Spinal cord (tissue), 9 donors: ENCODE measurements at regions not wholly inside any gene's neighbourhood (a gene's known extent, or its start where the extent isn't known, plus 50 kb on each side); places are given as distances from the start of the nearest gene placed in this dataset.

Source experiments
- DNase-seq, 6 donors: peaks; one replicate each; pipeline versions ENCODE4 v3.0.0 to v3.0.0-alpha.2; 2013 to 2015; ENCODE audit warnings: low spot score in 6 of 6, low read depth in 4 of 6
- H3K27ac ChIP-seq: one replicate; pipeline ENCODE4 v1.5.1; 2013; ENCODE audit warnings: low read depth, low read length, control low read depth
- H3K27me3 ChIP-seq: one replicate; pipeline ENCODE4 v1.6.1; 2013; ENCODE audit warnings: low read length; ENCODE audit not compliant: control insufficient read depth, insufficient read depth
- H3K36me3 ChIP-seq: one replicate; pipeline ENCODE4 v1.6.1; 2013; ENCODE audit warnings: low read length; ENCODE audit not compliant: control insufficient read depth, insufficient read depth
- H3K4me1 ChIP-seq: one replicate; pipeline ENCODE4 v1.6.1; 2013; ENCODE audit warnings: low read length; ENCODE audit not compliant: control insufficient read depth, insufficient read depth
- H3K4me3 ChIP-seq: one replicate; pipeline ENCODE4 v1.5.1; 2013; ENCODE audit warnings: low read depth, low read length, control low read depth
- H3K9me3 ChIP-seq: one replicate; pipeline ENCODE4 v1.6.1; 2013; ENCODE audit warnings: low read length; ENCODE audit not compliant: control insufficient read depth, insufficient read depth
- WGBS: methylation state at CpG from one replicate; pipeline ENCODE4 v1.1.5; 2013; ENCODE audit warnings: missing lambda C conversion rate; ENCODE audit not compliant: insufficient coverage; 5-methylcytosine and 5-hydroxymethylcytosine counted together
- donor health status: healthy.

DNA sequence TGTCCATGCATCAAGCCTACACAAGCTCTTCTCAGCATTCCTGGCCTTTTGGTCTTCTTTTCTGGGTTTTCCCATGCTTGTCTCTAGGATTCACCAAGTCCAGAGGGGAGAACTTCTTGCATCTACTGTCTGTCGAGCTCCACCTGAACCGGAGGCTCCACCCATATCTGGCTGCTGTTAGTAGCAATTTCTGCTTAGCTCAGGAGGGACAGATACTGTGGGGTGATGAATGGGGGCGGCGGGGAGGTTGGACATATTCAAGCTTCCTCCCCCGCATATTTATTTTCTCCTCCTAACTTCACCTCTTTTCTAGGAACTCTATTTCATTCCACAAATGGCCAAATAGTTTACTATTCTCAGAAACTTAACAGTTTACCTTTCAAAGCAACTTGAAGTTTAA is 163.5 kb downstream of the PTH2R start:
- no CpG with 5 or more reads among the region's 5 CpGs for WGBS
- Histone ChIP-seq H3K27ac (no peak overlapping the region), H3K9me3 (no peaks in the 10 kb centered on the region), H3K27me3 (no peaks in the 10 kb centered on the region), H3K4me1 (no peaks in the 10 kb centered on the region), H3K36me3 (no peaks in the 10 kb centered on the region), H3K4me3 (no peak overlapping the region)
- no peak for DNase-seq

DNA sequence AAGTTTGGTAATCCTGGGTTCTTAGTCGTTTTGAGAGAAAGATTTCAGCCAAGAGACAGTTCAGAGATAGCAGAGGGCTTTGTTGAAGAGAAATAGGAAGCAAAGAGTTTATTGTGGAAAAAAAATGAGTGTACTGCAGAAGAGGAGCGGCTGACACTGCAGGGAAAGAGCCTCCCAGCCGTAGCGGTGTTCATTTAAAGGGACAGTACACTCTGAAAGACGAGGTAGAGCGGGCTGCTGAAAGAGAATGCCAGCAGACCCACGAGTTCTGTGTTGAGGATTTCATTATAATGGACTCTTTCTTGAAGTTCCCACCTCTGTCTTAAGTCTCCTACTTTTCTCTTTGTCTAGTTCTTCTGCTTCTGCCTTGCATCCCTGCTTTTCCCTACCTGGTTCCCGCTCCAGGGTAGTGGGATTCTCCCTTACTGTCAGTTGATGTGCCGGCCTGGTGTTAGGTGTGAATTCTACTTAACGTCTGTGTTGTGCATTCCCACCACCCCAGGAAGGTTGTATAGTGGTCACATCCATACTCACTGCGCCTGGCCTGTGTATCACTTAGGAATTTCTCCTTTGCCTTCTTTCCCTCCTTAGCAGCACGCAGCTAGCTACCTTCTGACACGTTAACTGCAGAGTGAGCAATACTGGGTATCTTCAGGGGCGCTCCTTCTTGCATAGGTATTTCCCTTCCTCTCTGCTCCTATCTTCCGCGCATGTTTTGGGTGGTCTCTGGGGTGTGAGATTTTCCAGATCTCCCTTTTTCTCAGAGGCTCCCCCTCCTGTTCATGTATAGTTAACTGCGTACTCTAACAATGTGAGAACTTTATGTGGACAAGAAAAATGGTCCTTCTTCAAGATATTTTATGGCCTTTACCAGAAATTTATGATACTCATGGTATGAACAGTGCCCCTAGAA is 164.5 kb downstream of the PTH2R start:
- WGBS: 44% methylated on average over 7 of the region's 17 CpGs

DNA sequence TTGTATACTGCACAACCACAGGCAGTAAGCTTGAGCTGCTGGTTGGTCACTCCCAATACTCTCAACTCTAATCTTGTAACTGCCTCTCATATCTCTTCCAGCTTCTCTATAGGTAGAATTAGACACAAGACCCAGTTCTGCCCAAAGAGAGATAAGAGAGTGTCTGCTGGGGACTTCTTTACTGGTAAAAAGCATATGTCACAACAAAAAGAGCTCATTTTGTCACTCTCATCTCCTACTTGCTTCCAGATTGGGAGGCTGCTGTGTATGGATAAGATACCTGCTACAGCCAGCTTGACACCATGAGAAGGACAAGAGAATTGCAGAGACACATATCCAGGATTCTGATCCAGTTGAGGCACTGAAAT is 165.2 kb downstream of the PTH2R start:
- Histone ChIP-seq H3K4me1 (no peaks in the 10 kb centered on the region), H3K36me3 (no peaks in the 10 kb centered on the region), H3K27ac (no peak overlapping the region), H3K4me3 (no peak overlapping the region), H3K27me3 (no peaks in the 10 kb centered on the region), H3K9me3 (no peaks in the 10 kb centered on the region)
- DNase-seq: no peak

More for the DNA sequence above, 164.5 kb downstream of the PTH2R start:
- no peaks in the 10 kb centered on the region for H3K36me3 ChIP-seq
- no peak overlapping the region for H3K27ac ChIP-seq
- no peaks in the 10 kb centered on the region for H3K4me1 ChIP-seq
- H3K4me3 ChIP-seq: no peak overlapping the region
- H3K27me3 ChIP-seq: no peaks in the 10 kb centered on the region
- no peaks in the 10 kb centered on the region for H3K9me3 ChIP-seq
- no peak for DNase-seq

DNA sequence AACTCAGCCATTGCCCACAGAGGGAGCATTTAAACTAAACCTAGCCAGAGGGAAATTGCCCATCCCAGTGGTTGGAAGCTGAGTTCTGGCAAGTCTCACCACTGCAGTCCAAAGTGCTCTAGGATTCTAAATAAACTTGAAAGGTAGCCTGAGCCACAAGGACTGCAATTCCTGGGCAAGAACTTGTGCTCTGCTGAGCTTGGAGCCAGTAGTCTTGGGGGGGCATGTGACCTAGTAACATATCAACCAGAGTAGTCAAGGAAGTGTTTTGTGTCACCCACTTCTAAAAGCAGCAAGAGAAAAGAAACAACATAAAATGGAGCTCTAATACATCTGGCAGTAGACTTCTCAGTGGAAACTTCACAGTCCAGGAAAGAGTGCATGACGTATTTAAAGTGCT is 167.0 kb downstream of the PTH2R start:
- Histone ChIP-seq H3K27me3 (no peaks in the 10 kb centered on the region), H3K4me1 (no peaks in the 10 kb centered on the region), H3K4me3 (no peak overlapping the region), H3K27ac (no peak overlapping the region), H3K9me3 (peaks cover 2% of the 10 kb centered on the region), H3K36me3 (no peaks in the 10 kb centered on the region)
- peak in 1 of 6 donors; percentile 21 for DNase-seq
- 67% methylated on average over 1 of the region's 1 CpG for WGBS

DNA sequence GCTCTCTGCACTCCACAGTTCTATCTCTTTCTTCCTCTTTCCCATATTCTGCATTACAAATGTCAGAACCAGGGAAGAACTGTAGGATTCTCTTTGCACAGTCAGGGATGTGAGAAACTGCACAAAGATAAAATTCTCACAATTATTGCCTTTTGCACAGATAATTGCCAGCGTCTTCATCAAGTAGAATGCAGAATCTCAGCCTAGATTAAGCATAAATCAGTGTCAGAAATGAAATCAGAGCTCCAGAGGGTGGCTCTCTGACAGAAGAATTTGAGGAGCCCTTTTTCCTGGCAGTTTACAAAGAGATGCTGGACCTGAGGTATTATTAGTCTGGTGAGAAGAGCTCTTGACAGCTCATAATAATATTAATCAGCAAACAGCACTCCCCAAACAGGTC is 173.1 kb downstream of the PTH2R start:
- DNase-seq: no peak
- peaks cover 2% of the 10 kb centered on the region for H3K9me3 ChIP-seq
- 62% methylated on average over 1 of the region's 1 CpG for WGBS
- no peaks in the 10 kb centered on the region for H3K27me3 ChIP-seq
- no peak overlapping the region for H3K4me3 ChIP-seq
- no peaks in the 10 kb centered on the region for H3K4me1 ChIP-seq
- no peak overlapping the region for H3K27ac ChIP-seq
- H3K36me3 ChIP-seq: no peaks in the 10 kb centered on the region

DNA sequence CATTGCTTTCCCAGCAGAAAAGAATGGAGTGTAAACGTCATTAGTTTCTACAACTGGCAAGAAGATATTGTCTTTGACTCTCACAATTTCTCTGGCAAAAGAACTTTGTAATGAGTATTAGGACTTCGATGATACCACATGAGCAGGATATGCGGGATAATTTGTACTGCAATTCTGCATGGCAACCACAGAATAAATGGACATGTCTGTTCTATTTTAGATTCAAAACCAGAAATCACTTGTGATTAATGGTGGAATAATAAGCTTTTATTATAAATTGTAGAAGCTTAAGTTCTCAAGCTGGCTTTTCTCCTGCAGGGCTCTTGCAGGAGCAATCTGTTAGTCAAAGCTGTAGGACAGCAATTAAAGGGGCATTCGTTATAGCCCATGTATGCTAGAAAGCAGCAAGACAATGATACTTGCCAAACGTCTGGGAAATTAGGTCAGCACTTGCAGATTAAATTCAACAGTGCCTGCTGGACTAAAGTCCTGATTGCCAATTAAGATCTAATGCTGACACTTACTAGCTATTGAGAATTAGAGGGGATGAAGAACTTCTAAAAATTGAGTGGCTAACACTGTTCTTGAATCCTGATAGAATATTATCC is 177.9 kb downstream of the PTH2R start:
- WGBS: 36% methylated on average over 2 of the region's 5 CpGs
- DNase-seq: peak in 5 of 6 donors; percentile 9 to 82 (median 11)

DNA sequence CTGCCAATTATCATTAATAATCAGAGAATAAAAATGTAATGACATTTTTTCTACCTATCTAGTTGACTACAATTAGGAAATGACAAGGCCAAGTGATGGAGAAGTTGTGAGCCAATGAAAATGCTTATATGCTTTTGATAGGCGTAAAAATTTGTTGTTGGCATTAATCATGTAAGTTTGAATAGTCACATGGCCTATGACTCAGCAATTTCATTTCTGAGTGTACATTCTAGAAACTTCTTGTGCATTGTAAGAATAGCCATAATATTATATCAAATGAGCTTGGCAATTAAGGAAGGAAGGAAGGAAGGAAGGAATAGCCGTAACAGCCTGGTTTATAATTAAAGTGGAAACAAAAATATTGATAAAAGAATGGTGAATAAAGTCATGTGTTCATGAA is 179.9 kb downstream of the PTH2R start:
- WGBS: 83% methylated on average over 1 of the region's 2 CpGs
- Histone ChIP-seq H3K4me3 (no peak overlapping the region), H3K4me1 (no peaks in the 10 kb centered on the region), H3K9me3 (no peaks in the 10 kb centered on the region), H3K27me3 (no peaks in the 10 kb centered on the region), H3K27ac (no peak overlapping the region), H3K36me3 (no peaks in the 10 kb centered on the region)
- no peak for DNase-seq

More for the DNA sequence above, 177.9 kb downstream of the PTH2R start:
- Histone ChIP-seq H3K27ac (no peak overlapping the region), H3K27me3 (no peaks in the 10 kb centered on the region), H3K36me3 (no peaks in the 10 kb centered on the region), H3K4me1 (no peaks in the 10 kb centered on the region), H3K9me3 (no peaks in the 10 kb centered on the region), H3K4me3 (no peak overlapping the region)

DNA sequence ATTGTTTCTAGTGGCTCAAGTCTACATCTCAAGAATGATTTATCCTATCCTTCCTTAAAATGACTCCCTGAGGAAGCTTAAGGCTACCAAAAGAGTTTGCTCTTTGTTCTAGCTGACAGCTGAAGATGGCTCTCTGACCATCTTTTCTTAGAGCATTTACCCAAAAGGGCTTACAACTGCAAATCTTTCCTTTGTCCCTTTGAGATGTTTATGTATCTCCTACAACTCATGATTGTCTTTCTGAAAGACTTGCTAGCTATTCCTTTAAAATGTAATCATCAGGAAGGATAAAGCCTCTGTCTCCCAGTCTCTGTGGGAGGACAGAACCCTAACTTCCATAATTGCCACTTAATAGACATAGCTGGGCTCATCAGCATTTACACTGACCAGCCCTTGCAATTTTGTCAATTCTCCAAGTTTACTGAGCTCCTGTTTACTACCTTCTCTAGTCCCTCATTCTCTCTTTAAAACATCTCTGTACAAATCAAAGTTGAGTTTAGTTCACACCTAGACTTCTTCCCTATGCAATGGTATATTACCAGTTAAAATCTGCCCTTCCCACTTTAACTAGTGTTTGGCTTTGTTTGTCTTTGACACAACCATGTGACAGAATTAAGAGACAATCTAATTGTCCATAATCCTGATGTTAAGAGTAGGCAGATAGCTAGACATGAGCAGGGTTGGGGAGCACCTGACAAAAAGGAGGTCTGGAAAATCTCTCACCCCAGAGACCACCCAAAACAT is 188.2 kb downstream of the PTH2R start:
- Histone ChIP-seq H3K36me3 (no peaks in the 10 kb centered on the region), H3K4me3 (no peak overlapping the region), H3K27ac (no peak overlapping the region), H3K27me3 (no peaks in the 10 kb centered on the region), H3K9me3 (peaks cover 2% of the 10 kb centered on the region), H3K4me1 (no peaks in the 10 kb centered on the region)
- no peak for DNase-seq

DNA sequence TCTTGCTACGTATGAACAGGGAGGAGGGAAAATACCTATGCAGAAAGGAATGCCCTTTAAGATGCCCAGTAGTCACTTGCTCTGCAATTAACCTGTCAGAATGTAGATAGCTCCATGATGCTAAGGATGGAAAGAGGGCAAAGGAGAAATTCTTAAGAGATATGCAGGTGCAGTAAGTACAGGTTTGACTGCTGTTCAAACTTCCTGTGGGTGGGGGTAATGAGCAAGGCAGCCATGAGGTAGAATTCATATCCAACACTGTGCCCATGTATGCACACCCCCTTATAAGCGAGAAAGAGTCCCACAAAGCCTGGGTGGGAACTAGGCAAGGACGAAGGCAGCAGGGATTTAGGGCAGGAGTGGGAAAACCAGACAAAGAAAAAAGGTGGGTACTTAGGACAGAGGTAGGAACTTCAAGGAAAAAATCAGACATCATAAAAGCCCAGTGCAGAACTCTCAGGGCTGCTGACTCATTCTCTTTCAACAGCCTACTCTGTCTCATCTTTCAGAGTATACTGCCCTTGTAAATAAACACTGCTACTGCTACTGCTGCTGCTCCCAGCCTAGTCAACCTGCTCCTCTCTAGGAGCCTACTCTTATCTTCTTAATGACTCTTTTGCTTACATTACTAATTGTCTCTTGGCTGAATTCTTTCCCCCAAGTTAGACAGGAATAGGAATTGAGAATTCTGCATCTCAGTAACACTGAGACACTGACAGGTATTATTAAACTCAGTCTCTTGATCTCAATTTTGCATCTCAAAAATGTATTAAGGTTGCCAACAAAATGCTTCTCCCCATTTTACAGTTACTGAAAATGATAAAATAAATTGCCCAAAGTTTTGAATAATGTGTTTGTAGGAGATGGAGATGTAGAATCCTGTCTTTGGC is 189.0 kb downstream of the PTH2R start:
- H3K9me3 ChIP-seq: peaks cover 2% of the 10 kb centered on the region
- DNase-seq: no peak

More for the DNA sequence above, 189.0 kb downstream of the PTH2R start:
- no peaks in the 10 kb centered on the region for H3K27me3 ChIP-seq
- H3K36me3 ChIP-seq: no peaks in the 10 kb centered on the region
- no peaks in the 10 kb centered on the region for H3K4me1 ChIP-seq
- no peak overlapping the region for H3K27ac ChIP-seq
- WGBS: no CpG with 5 or more reads among the region's 3 CpGs
- no peak overlapping the region for H3K4me3 ChIP-seq
